ENCODE measurements at regions not wholly inside any gene's neighbourhood (a gene's known extent, or its start where the extent isn't known, plus 50 kb on each side); places are given as distances from the start of the nearest gene placed in this dataset.

GRCh38 chr2:62578803-62579640, 73.0 kb upstream of the TMEM17 start:
- TF ChIP-seq USF1 (IDR thresholded peaks at IDR 0.05), result no peak
- TF ChIP-seq FOXM1 (IDR thresholded peaks at IDR 0.05; ENCODE audit: borderline replicate concordance, low read depth), result no peak
- no peak for TF ChIP-seq CREB1 (IDR thresholded peaks at IDR 0.05; ENCODE audit: low read depth)
- TF ChIP-seq CEBPB (IDR thresholded peaks at IDR 0.05), result no peak
- TF ChIP-seq TAF1 (IDR thresholded peaks at IDR 0.05; ENCODE audit: low read depth), result no peak

- TF ChIP-seq CREB1 (IDR thresholded peaks at IDR 0.05; ENCODE audit: low read depth) (no peak), TEAD4 (IDR thresholded peaks at IDR 0.05) (peak; percentile 77), FOXM1 (IDR thresholded peaks at IDR 0.05; ENCODE audit: borderline replicate concordance, low read depth) (0 out of 2 replicates have a peak, but pooled peaks have one; percentile 49), TCF12 (IDR thresholded peaks at IDR 0.05; ENCODE audit: low read depth) (peak; percentile 57; the same call in 1 of the 2 replicates), RAD21 (IDR thresholded peaks at IDR 0.05; ENCODE audit: low read depth) (no peak), EP300 (IDR thresholded peaks at IDR 0.05; ENCODE audit: borderline replicate concordance) (peak; percentile 53; the same call in 1 of the 2 replicates)
Observed at GRCh38 chr2:62577994-62578781, 72.2 kb upstream of the TMEM17 start.

- TF ChIP-seq TAF1 (IDR thresholded peaks at IDR 0.05; ENCODE audit: low read depth) (no peak), USF1 (IDR thresholded peaks at IDR 0.05) (no peak)
Observed at GRCh38 chr2:62576276-62576939, 70.4 kb upstream of the TMEM17 start.

- TF ChIP-seq USF1 (IDR thresholded peaks at IDR 0.05), result no peak
- no peak for TF ChIP-seq REST (IDR thresholded peaks at IDR 0.05; ENCODE audit: low read depth)
- no peak for TF ChIP-seq NFIC (IDR thresholded peaks at IDR 0.05)
- no peak for TF ChIP-seq MAX (IDR thresholded peaks at IDR 0.05)
- TF ChIP-seq CEBPB (IDR thresholded peaks at IDR 0.05), result no peak
- TF ChIP-seq EP300 (IDR thresholded peaks at IDR 0.05; ENCODE audit: borderline replicate concordance), result no peak
Observed at GRCh38 chr2:62573936-62574335, 67.9 kb upstream of the TMEM17 start.

GRCh38 chr2:62573137-62573731, 67.2 kb upstream of the TMEM17 start:
- TF ChIP-seq EGR1 (IDR thresholded peaks at IDR 0.05) (no peak), REST (IDR thresholded peaks at IDR 0.05; ENCODE audit: low read depth) (no peak), MAX (IDR thresholded peaks at IDR 0.05) (no peak), CREB1 (IDR thresholded peaks at IDR 0.05; ENCODE audit: low read depth) (no peak), NFIC (IDR thresholded peaks at IDR 0.05) (no peak), EP300 (IDR thresholded peaks at IDR 0.05; ENCODE audit: borderline replicate concordance) (no peak), FOXM1 (IDR thresholded peaks at IDR 0.05; ENCODE audit: borderline replicate concordance, low read depth) (no peak), CEBPB (IDR thresholded peaks at IDR 0.05) (no peak), ZBTB7A (IDR thresholded peaks at IDR 0.05; ENCODE audit: low read depth) (no peak), TAF1 (IDR thresholded peaks at IDR 0.05; ENCODE audit: low read depth) (no peak), TCF12 (IDR thresholded peaks at IDR 0.05; ENCODE audit: low read depth) (no peak), YY1 (IDR thresholded peaks at IDR 0.05; ENCODE audit: low read depth) (no peak), USF1 (IDR thresholded peaks at IDR 0.05) (no peak), TEAD4 (IDR thresholded peaks at IDR 0.05) (no peak), RAD21 (IDR thresholded peaks at IDR 0.05; ENCODE audit: low read depth) (no peak)

Data from Ishikawa (cell line).